ENCODE measurements at regions not wholly inside any gene's neighbourhood (a gene's known extent, or its start where the extent isn't known, plus 50 kb on each side); places are given as distances from the start of the nearest gene placed in this dataset.
A peak's percentile ranks its signal among the peaks of the same experiment; 100 is the strongest.

- no peaks in the 10 kb centered on the region for H3K4me1 ChIP-seq (ENCODE audit: control insufficient read depth in 2 of 2, insufficient read depth in 2 of 2, low read length in 2 of 2)
- no peak overlapping the region for H3K4me3 ChIP-seq (ENCODE audit: low read length in 2 of 2)
- H3K9me3 ChIP-seq (ENCODE audit: control insufficient read depth in 2 of 2, insufficient read depth in 1 of 2, low read length in 1 of 2): no peaks in the 10 kb centered on the region
- H3K36me3 ChIP-seq (ENCODE audit: control insufficient read depth in 2 of 2, insufficient read depth in 2 of 2, low read length in 1 of 2): no peaks in the 10 kb centered on the region
- H3K27me3 ChIP-seq (ENCODE audit: control insufficient read depth in 2 of 2, insufficient read depth in 1 of 2, low read length in 1 of 2): no peaks in the 10 kb centered on the region
- 72% methylated on average over 2 of the region's 2 CpGs for WGBS
- H3K27ac ChIP-seq (ENCODE audit: low read depth in 1 of 2, low read length in 1 of 2): no peak overlapping the region
- DNase-seq (ENCODE audit: low read depth in 6 of 9, low spot score in 9 of 9): no peak
These were observed 373.4 kb downstream of the SEC16B start for GRCh38 chr1:177596485-177596884.

- H3K36me3 ChIP-seq (ENCODE audit: control insufficient read depth in 2 of 2, insufficient read depth in 2 of 2, low read length in 1 of 2): no peaks in the 10 kb centered on the region
- no peak overlapping the region for H3K27ac ChIP-seq (ENCODE audit: low read depth in 1 of 2, low read length in 1 of 2)
- H3K4me3 ChIP-seq (ENCODE audit: low read length in 2 of 2): no peak overlapping the region
- no peak for DNase-seq (ENCODE audit: low read depth in 6 of 9, low spot score in 9 of 9)
- H3K27me3 ChIP-seq (ENCODE audit: control insufficient read depth in 2 of 2, insufficient read depth in 1 of 2, low read length in 1 of 2): no peaks in the 10 kb centered on the region
- 81% methylated on average over 3 of the region's 3 CpGs for WGBS
- no peaks in the 10 kb centered on the region for H3K9me3 ChIP-seq (ENCODE audit: control insufficient read depth in 2 of 2, insufficient read depth in 1 of 2, low read length in 1 of 2)
- no peaks in the 10 kb centered on the region for H3K4me1 ChIP-seq (ENCODE audit: control insufficient read depth in 2 of 2, insufficient read depth in 2 of 2, low read length in 2 of 2)
These were observed 376.8 kb downstream of the SEC16B start for GRCh38 chr1:177593105-177593504.

DNA sequence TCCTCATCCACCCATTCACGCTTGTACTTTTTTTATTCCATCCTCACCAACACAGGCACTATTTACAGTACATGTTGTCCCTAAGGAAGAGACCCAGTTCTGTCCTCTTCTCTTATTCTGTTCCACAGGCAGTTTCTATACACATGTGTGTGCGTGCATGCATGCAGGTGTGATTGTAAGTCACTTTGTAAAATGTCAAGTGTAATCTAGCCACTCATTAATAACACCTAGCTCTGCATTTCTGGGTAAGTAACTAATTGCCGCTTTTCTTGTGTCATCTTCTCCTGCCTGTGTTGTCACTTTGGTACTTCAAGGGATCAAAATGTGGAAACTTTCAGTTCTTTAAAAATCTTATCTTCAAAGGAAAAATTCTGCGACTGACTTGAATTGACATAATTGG lies 377.2 kb downstream of the SEC16B start:
- no peaks in the 10 kb centered on the region for H3K36me3 ChIP-seq (ENCODE audit: control insufficient read depth in 2 of 2, insufficient read depth in 2 of 2, low read length in 1 of 2)
- no peak overlapping the region for H3K27ac ChIP-seq (ENCODE audit: low read depth in 1 of 2, low read length in 1 of 2)
- no peak overlapping the region for H3K4me3 ChIP-seq (ENCODE audit: low read length in 2 of 2)
- H3K4me1 ChIP-seq (ENCODE audit: control insufficient read depth in 2 of 2, insufficient read depth in 2 of 2, low read length in 2 of 2): no peaks in the 10 kb centered on the region
- H3K9me3 ChIP-seq (ENCODE audit: control insufficient read depth in 2 of 2, insufficient read depth in 1 of 2, low read length in 1 of 2): no peaks in the 10 kb centered on the region
- H3K27me3 ChIP-seq (ENCODE audit: control insufficient read depth in 2 of 2, insufficient read depth in 1 of 2, low read length in 1 of 2): no peaks in the 10 kb centered on the region
- no peak for DNase-seq (ENCODE audit: low read depth in 6 of 9, low spot score in 9 of 9)
- 85% methylated on average over 4 of the region's 4 CpGs for WGBS

DNA sequence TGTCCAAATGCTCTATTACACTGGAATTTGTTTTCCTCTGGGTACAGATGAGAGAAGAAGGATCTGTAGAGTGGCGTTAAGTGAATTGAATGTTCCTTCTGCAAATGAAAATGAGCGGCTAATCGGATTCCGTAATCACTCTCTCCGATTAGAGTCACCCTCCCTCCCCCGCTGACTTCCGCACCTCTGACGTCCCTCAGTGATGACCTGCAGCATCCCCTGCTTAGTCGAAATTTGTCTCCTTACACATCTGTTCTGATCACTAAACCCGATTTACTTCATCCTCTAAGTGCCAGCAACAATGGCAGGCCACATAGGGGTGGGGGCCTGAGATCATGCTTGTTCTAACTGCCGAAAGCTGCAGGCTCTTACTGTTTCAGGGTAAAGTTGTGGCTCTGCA lies 378.7 kb downstream of the SEC16B start:
- no peaks in the 10 kb centered on the region for H3K9me3 ChIP-seq (ENCODE audit: control insufficient read depth in 2 of 2, insufficient read depth in 1 of 2, low read length in 1 of 2)
- no peak overlapping the region for H3K27ac ChIP-seq (ENCODE audit: low read depth in 1 of 2, low read length in 1 of 2)
- no peak overlapping the region for H3K4me3 ChIP-seq (ENCODE audit: low read length in 2 of 2)
- H3K36me3 ChIP-seq (ENCODE audit: control insufficient read depth in 2 of 2, insufficient read depth in 2 of 2, low read length in 1 of 2): no peaks in the 10 kb centered on the region
- 82% methylated on average over 11 of the region's 11 CpGs for WGBS
- no peaks in the 10 kb centered on the region for H3K27me3 ChIP-seq (ENCODE audit: control insufficient read depth in 2 of 2, insufficient read depth in 1 of 2, low read length in 1 of 2)
- H3K4me1 ChIP-seq (ENCODE audit: control insufficient read depth in 2 of 2, insufficient read depth in 2 of 2, low read length in 2 of 2): no peaks in the 10 kb centered on the region
- no peak for DNase-seq (ENCODE audit: low read depth in 6 of 9, low spot score in 9 of 9)

- Histone ChIP-seq H3K9me3 (ENCODE audit: control insufficient read depth in 2 of 2, insufficient read depth in 1 of 2, low read length in 1 of 2) (no peaks in the 10 kb centered on the region), H3K4me3 (ENCODE audit: low read length in 2 of 2) (no peak overlapping the region), H3K4me1 (ENCODE audit: control insufficient read depth in 2 of 2, insufficient read depth in 2 of 2, low read length in 2 of 2) (no peaks in the 10 kb centered on the region), H3K36me3 (ENCODE audit: control insufficient read depth in 2 of 2, insufficient read depth in 2 of 2, low read length in 1 of 2) (no peaks in the 10 kb centered on the region), H3K27me3 (ENCODE audit: control insufficient read depth in 2 of 2, insufficient read depth in 1 of 2, low read length in 1 of 2) (no peaks in the 10 kb centered on the region), H3K27ac (ENCODE audit: low read depth in 1 of 2, low read length in 1 of 2) (no peak overlapping the region)
- DNase-seq (ENCODE audit: low read depth in 6 of 9, low spot score in 9 of 9): no peak
- 78% methylated on average over 3 of the region's 3 CpGs for WGBS
These were observed 380.7 kb downstream of the SEC16B start for GRCh38 chr1:177589166-177589565.

GRCh38 chr1:177586429-177586828 lies 383.4 kb downstream of the SEC16B start:
- no peaks in the 10 kb centered on the region for H3K4me1 ChIP-seq (ENCODE audit: control insufficient read depth in 2 of 2, insufficient read depth in 2 of 2, low read length in 2 of 2)
- no peaks in the 10 kb centered on the region for H3K27me3 ChIP-seq (ENCODE audit: control insufficient read depth in 2 of 2, insufficient read depth in 1 of 2, low read length in 1 of 2)
- WGBS: 91% methylated on average over 1 of the region's 1 CpG
- no peak overlapping the region for H3K27ac ChIP-seq (ENCODE audit: low read depth in 1 of 2, low read length in 1 of 2)
- no peak overlapping the region for H3K4me3 ChIP-seq (ENCODE audit: low read length in 2 of 2)
- H3K9me3 ChIP-seq (ENCODE audit: control insufficient read depth in 2 of 2, insufficient read depth in 1 of 2, low read length in 1 of 2): no peaks in the 10 kb centered on the region
- DNase-seq (ENCODE audit: low read depth in 6 of 9, low spot score in 9 of 9): no peak
- no peaks in the 10 kb centered on the region for H3K36me3 ChIP-seq (ENCODE audit: control insufficient read depth in 2 of 2, insufficient read depth in 2 of 2, low read length in 1 of 2)

- no peaks in the 10 kb centered on the region for H3K36me3 ChIP-seq (ENCODE audit: control insufficient read depth in 2 of 2, insufficient read depth in 2 of 2, low read length in 1 of 2)
- H3K9me3 ChIP-seq (ENCODE audit: control insufficient read depth in 2 of 2, insufficient read depth in 1 of 2, low read length in 1 of 2): no peaks in the 10 kb centered on the region
- H3K4me3 ChIP-seq (ENCODE audit: low read length in 2 of 2): no peak overlapping the region
- H3K4me1 ChIP-seq (ENCODE audit: control insufficient read depth in 2 of 2, insufficient read depth in 2 of 2, low read length in 2 of 2): no peaks in the 10 kb centered on the region
- DNase-seq (ENCODE audit: low read depth in 6 of 9, low spot score in 9 of 9): peak in 1 of 9 donors; percentile 5
- WGBS: 76% methylated on average over 3 of the region's 3 CpGs
- no peaks in the 10 kb centered on the region for H3K27me3 ChIP-seq (ENCODE audit: control insufficient read depth in 2 of 2, insufficient read depth in 1 of 2, low read length in 1 of 2)
- no peak overlapping the region for H3K27ac ChIP-seq (ENCODE audit: low read depth in 1 of 2, low read length in 1 of 2)
These were observed 384.3 kb downstream of the SEC16B start for GRCh38 chr1:177585302-177586220.

DNA sequence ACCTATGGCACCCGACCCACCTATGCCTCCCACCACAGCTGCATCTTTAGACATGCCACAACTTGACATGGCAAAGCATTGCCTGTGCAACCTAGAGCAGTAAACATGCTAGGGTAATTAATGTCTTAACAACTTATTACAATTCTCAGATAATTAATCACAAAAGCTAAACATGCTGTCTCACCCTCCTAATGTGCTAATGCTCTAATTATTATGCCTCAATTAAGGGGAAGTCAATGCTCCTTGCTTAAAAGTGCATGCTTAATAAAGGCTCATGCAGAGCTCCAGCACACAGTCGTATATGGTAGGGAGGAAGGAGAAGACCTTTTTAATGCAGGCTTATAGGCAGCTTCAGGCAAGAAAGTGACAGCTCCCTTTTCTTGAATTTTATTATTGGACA lies 396.0 kb downstream of the SEC16B start:
- no peaks in the 10 kb centered on the region for H3K27me3 ChIP-seq (ENCODE audit: control insufficient read depth in 2 of 2, insufficient read depth in 1 of 2, low read length in 1 of 2)
- H3K9me3 ChIP-seq (ENCODE audit: control insufficient read depth in 2 of 2, insufficient read depth in 1 of 2, low read length in 1 of 2): no peaks in the 10 kb centered on the region
- H3K27ac ChIP-seq (ENCODE audit: low read depth in 1 of 2, low read length in 1 of 2): no peak overlapping the region
- no peak overlapping the region for H3K4me3 ChIP-seq (ENCODE audit: low read length in 2 of 2)
- H3K4me1 ChIP-seq (ENCODE audit: control insufficient read depth in 2 of 2, insufficient read depth in 2 of 2, low read length in 2 of 2): no peaks in the 10 kb centered on the region
- no peaks in the 10 kb centered on the region for H3K36me3 ChIP-seq (ENCODE audit: control insufficient read depth in 2 of 2, insufficient read depth in 2 of 2, low read length in 1 of 2)
- whole genome bisulfite sequencing: 81% methylated on average over 2 of the region's 2 CpGs
- DNase-seq (ENCODE audit: low read depth in 6 of 9, low spot score in 9 of 9): no peak

- Histone ChIP-seq H3K4me3 (ENCODE audit: low read length in 2 of 2) (no peak overlapping the region), H3K4me1 (ENCODE audit: control insufficient read depth in 2 of 2, insufficient read depth in 2 of 2, low read length in 2 of 2) (no peaks in the 10 kb centered on the region), H3K9me3 (ENCODE audit: control insufficient read depth in 2 of 2, insufficient read depth in 1 of 2, low read length in 1 of 2) (no peaks in the 10 kb centered on the region), H3K27me3 (ENCODE audit: control insufficient read depth in 2 of 2, insufficient read depth in 1 of 2, low read length in 1 of 2) (no peaks in the 10 kb centered on the region), H3K36me3 (ENCODE audit: control insufficient read depth in 2 of 2, insufficient read depth in 2 of 2, low read length in 1 of 2) (no peaks in the 10 kb centered on the region), H3K27ac (ENCODE audit: low read depth in 1 of 2, low read length in 1 of 2) (no peak overlapping the region)
- DNase-seq (ENCODE audit: low read depth in 6 of 9, low spot score in 9 of 9): no peak
- 88% methylated on average over 5 of the region's 5 CpGs for WGBS
These were observed 398.3 kb downstream of the SEC16B start for GRCh38 chr1:177571485-177572076.
